SK-N-SH (cell line): ENCODE measurements at regions not wholly inside any gene's neighbourhood (a gene's known extent, or its start where the extent isn't known, plus 50 kb on each side); places are given as distances from the start of the nearest gene placed in this dataset.

Experiments used
- small RNA-seq, 7 experiments: library from RNA; depleted of rRNA; stranded (forward); fragments of <200 nt; gene quantifications; one replicate each; pipeline ENCODE3, GENCODE V24; 2012

Small RNAs in the stretch of these regions (small RNA-seq; reads per million reads assigned to genes)
- gene RNA5SP19: 0.57 to 137 (median 11.4) reads per million in 7 experiments
